ENCODE measurements at regions not wholly inside any gene's neighbourhood (a gene's known extent, or its start where the extent isn't known, plus 50 kb on each side); places are given as distances from the start of the nearest gene placed in this dataset.
"Not testable (repeated sequence)": the region's sequence is repeated elsewhere in the genome, so short reads cannot be mapped to it uniquely, and the experiment has no call there.

DNA sequence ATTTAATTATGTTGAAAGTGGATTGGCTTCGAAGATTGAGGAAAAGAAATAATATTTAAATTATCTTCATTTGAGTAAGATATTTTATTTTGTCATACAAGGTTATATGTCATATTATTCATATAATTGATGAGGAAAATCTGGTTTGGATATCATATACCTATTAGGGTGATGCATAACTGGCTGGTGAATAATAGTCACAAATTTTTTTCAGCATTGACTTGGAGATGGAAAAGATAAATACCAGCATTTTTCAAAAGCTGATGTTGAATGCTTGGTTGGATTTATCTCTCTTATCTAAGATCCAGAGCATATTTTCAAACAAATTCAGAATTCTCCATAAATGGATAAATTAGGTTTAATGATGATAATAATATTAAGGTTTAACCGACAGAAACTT, 93.5 kb upstream of the SLIT2 start:
- ATAC-seq (no peak), DNase-seq (no peak)
- H3K4me3 Mint-ChIP-seq: no peak overlapping the region
- no peaks in the 10 kb centered on the region for H3K4me1 Mint-ChIP-seq
- H3K9me3 Mint-ChIP-seq: peaks cover 6% of the 10 kb centered on the region
- no peaks in the 10 kb centered on the region for H3K36me3 Mint-ChIP-seq (ENCODE audit: low read depth)
- no peak overlapping the region for H3K27ac Mint-ChIP-seq
- no peaks in the 10 kb centered on the region for H3K27me3 Mint-ChIP-seq

DNA sequence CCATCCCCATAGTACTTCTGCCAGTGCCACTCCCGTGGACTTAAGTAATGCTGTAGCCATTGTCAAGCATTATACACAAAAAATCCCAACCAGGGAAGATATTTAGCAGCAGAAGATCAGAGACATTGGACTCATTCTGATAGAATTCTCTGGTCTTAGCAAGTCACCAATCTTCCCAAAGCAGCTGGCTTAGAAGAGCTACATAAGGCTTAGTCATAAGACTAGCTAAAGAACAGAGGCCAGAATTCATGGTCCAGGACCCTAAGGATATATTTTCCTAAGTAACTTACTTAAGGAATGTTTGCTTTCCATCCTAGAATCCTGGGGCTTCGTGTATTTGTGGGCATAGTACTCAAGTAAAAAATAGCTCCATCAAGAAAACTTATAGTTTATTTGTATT, 100.3 kb upstream of the SLIT2 start:
- H3K4me3 Mint-ChIP-seq: no peak overlapping the region

DNA sequence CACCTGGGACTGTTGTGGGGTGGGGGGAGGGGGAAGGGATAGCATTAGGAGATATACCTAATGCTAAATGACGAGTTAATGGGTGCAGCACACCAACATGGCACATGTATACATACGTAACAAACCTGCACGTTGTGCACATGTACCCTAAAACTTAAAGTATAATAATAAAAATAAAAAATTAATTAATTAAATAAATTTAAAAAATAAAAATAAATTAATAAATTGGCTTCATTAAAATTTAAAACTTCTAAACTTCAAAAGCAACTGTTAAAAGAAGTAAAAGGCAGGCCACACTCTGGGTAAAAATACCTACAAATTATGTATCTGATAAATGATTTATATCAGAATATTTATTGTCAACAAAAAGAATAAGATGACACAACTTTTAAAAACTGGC, 102.6 kb upstream of the SLIT2 start:
- not testable (repeated sequence) for H3K4me1 Mint-ChIP-seq; H3K36me3 Mint-ChIP-seq (ENCODE audit: low read depth); H3K27ac Mint-ChIP-seq; H3K27me3 Mint-ChIP-seq; H3K4me3 Mint-ChIP-seq; DNase-seq; ATAC-seq
- peaks cover 26% of the 10 kb centered on the region for H3K9me3 Mint-ChIP-seq

More for the DNA sequence above, 100.3 kb upstream of the SLIT2 start:
- H3K27ac Mint-ChIP-seq: no peak overlapping the region
- H3K4me1 Mint-ChIP-seq: no peaks in the 10 kb centered on the region
- DNase-seq (no peak), ATAC-seq (no peak)
- H3K9me3 Mint-ChIP-seq: peaks cover 9% of the 10 kb centered on the region
- no peaks in the 10 kb centered on the region for H3K36me3 Mint-ChIP-seq (ENCODE audit: low read depth)
- H3K27me3 Mint-ChIP-seq: no peaks in the 10 kb centered on the region

DNA sequence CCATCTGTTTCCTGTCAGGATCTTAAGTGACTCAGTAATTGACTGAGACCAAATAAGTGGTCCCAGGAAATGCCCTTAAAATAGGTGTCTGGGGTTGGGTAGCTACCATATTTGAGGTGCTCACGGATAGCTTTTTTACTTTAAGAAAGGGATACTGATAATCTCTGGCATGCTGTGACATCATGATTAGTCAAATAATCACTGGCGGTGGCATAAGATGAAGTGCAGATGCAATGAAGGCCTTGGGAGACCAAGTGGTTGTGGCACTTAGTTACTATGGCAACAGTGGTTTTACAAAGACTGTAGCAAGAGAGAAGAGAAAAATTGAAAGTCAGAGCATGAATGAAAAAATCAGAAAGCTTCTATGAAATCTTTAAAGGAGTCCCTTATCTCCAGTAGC, 114.5 kb upstream of the SLIT2 start:
- Mint-ChIP-seq H3K4me1 (no peaks in the 10 kb centered on the region), H3K27me3 (no peaks in the 10 kb centered on the region), H3K36me3 (ENCODE audit: low read depth) (no peaks in the 10 kb centered on the region), H3K4me3 (no peak overlapping the region), H3K9me3 (peaks cover 22% of the 10 kb centered on the region), H3K27ac (no peak overlapping the region)
- ATAC-seq (no peak), DNase-seq (no peak)

DNA sequence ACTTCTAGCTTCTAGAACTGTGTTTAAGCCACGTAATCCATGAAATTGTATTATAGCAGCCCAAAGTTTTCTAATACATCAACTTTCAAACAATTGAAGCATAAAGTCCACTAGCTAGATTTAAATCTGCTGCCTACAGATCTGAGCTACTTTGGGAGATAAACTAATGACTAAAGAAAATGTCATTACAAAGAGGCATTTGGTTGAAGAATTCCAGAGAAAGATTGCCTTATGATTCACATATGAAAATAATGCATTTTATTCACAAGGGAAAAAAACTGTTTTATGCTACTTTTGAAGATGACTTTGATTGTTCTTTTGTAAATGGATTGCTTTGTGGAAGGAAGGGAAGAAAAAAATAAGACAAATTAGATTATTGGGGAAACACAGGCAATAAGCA, 124.1 kb upstream of the SLIT2 start:
- no peaks in the 10 kb centered on the region for H3K27me3 Mint-ChIP-seq
- DNase-seq: no peak
- no peaks in the 10 kb centered on the region for H3K36me3 Mint-ChIP-seq (ENCODE audit: low read depth)

DNA sequence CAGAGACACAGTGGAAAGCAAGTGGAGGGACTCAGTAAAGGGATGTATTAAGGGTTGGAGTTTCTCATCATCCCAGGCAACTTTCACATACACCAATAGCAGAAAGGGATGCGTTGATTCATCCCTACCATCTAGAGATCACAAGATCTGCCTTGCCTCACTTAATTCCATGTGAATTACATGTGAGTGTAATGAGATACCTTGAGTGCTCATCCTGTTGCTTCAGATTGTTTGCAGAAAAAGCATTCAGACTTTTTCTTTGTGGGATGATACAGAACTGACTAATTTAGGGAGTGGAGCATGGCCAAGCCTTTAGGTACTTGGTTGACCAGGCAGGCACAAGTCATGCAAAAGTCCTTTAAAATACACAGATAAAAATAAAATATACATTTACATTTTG, 124.8 kb upstream of the SLIT2 start:
- Mint-ChIP-seq H3K27me3 (no peaks in the 10 kb centered on the region), H3K9me3 (no peaks in the 10 kb centered on the region), H3K4me3 (no peak overlapping the region), H3K27ac (no peak overlapping the region), H3K4me1 (no peaks in the 10 kb centered on the region), H3K36me3 (ENCODE audit: low read depth) (no peaks in the 10 kb centered on the region)
- ATAC-seq: no peak
- no peak for DNase-seq

More for the DNA sequence above, 124.1 kb upstream of the SLIT2 start:
- no peak for ATAC-seq
- no peak overlapping the region for H3K4me3 Mint-ChIP-seq
- no peak overlapping the region for H3K27ac Mint-ChIP-seq
- no peaks in the 10 kb centered on the region for H3K9me3 Mint-ChIP-seq
- no peaks in the 10 kb centered on the region for H3K4me1 Mint-ChIP-seq

DNA sequence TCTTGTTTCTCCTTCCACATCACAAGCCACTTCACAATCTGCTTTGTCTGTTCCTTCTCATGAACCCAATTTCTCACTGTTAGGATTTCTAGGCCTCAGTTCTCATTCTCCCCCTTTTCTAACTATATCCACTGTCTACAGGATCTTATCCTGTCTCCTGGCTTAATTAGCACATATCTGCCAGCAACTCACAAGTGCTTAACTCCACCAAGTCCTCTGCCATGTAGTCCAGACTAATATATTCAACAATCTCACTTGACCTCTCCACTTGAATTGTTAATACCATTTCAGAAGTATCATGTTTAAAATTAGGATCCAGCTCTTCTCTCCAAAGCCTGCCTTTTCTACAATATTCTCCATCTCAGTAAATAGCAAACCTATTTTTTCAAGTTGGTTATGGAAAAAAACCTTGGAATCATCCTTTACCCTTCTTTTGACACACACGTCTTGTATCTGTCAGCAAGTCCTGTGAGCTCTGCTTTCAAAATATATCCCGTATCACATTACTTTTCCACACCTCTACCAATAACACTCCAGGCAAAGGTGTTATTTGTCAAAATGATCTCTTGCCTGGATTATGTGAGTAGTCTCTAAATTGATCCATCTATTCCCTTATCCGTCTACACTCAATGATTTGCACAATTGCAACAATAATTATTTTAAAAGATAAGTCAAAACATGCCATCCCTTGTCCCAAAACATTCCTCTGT, 127.2 kb upstream of the SLIT2 start:
- ATAC-seq (no peak), DNase-seq (no peak)
- Mint-ChIP-seq H3K27me3 (no peaks in the 10 kb centered on the region), H3K9me3 (no peaks in the 10 kb centered on the region), H3K4me1 (no peaks in the 10 kb centered on the region), H3K36me3 (ENCODE audit: low read depth) (no peaks in the 10 kb centered on the region), H3K27ac (no peak overlapping the region), H3K4me3 (no peak overlapping the region)

DNA sequence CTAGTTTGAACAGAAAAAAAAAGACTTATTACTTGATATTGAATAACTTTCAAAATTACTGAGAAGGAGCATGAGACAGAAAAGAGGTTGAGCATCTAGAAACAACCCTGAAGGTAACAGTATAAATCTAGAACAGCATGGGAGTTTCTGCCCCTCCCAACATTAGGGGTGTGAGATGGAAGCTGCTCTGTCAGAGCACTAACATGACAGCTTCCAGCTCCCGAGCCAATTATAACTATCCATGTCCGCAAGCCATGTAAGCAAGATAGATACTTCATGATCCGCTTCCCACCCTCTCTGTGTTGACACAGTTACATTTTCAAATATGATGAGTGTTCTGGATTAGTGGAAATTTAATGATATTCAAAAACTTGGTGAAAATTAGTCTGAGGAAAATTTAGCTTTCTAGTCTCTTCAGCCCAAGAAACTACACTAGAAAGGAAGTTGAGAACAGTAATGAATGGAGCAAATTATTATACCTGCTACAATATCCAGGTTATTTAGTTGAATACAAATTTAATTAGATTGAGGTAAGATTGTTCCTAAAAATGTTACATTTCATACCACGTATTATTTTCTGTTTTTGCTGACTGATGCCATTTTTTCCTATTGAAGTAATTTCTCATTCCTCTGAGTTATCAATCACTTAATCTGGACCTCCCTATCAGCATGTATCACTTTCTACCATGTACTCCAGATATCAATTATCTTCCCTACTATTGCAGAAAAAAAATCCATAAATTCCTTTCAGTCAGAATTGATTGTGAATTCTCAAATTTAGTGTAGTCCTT, 129.3 kb upstream of the SLIT2 start:
- H3K36me3 Mint-ChIP-seq (ENCODE audit: low read depth): no peaks in the 10 kb centered on the region
- no peak overlapping the region for H3K4me3 Mint-ChIP-seq
- no peak for DNase-seq
- no peak overlapping the region for H3K27ac Mint-ChIP-seq
- H3K27me3 Mint-ChIP-seq: no peaks in the 10 kb centered on the region
- no peaks in the 10 kb centered on the region for H3K4me1 Mint-ChIP-seq
- peaks cover 6% of the 10 kb centered on the region for H3K9me3 Mint-ChIP-seq
- no peak for ATAC-seq

DNA sequence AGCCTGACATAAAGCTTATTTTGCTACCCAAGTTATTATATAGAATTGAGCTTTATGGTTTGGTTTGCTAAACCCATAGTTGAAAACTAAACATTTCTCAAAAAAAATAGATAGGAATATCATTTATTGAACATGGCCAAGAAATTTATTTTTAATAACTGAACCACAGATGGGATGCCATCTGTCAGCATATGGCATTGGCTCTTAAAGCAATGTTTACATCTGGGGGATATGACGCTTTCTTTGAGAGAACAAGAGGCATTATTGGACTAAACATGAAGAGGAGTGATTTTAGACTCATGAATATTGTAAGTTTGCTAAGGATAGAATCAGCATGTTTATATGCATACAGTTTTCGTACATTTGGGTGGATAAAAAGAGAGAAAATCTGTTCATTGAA, 132.6 kb upstream of the SLIT2 start:
- Mint-ChIP-seq H3K27me3 (no peaks in the 10 kb centered on the region), H3K27ac (no peak overlapping the region), H3K4me1 (no peaks in the 10 kb centered on the region), H3K9me3 (peaks cover 11% of the 10 kb centered on the region), H3K36me3 (ENCODE audit: low read depth) (peaks cover under 1% of the 10 kb centered on the region), H3K4me3 (no peak overlapping the region)
- DNase-seq (no peak), ATAC-seq (no peak)

DNA sequence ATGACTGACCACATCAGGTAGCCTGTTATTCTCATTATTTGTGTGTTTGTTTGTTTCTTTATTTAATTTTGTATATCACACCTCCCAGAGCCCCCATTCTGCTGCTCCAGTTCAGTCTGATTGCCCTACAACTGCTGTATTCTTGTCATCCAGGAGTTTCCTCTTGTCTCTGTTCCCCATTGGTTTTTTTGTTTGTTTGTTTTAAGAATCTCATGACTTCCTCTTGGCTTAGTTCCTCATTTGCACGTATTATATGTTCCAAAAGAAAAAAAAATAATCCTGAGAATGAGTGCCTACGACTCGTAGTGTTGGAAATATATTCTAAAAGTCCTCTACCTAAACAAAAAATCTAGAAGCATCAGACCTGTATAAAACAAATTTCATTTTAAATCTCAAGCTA, 142.3 kb upstream of the SLIT2 start:
- ATAC-seq: no peak
- peaks cover 2% of the 10 kb centered on the region for H3K36me3 Mint-ChIP-seq (ENCODE audit: low read depth)
- DNase-seq: no peak
- no peaks in the 10 kb centered on the region for H3K4me1 Mint-ChIP-seq
- H3K27ac Mint-ChIP-seq: no peak overlapping the region
- no peak overlapping the region for H3K4me3 Mint-ChIP-seq
- no peaks in the 10 kb centered on the region for H3K27me3 Mint-ChIP-seq
- H3K9me3 Mint-ChIP-seq: peaks cover 23% of the 10 kb centered on the region

DNA sequence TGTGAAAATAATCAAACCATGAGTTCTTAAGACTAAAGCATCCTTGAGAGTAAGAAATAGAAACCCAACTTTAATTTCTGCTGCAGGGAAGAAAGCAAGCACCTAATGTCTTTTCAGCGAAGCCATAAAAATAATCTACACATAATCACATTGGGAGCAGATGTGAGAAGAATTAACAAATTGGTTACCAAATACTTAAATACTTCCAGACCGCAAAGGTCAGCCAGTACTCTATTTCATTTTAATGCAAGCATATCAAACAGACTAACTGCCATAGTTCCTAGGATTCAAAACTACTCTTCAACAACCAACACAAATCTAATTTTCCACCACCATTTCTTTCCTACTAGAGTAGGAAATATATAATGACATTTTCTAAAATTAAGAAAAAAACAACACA, 144.8 kb upstream of the SLIT2 start:
- Mint-ChIP-seq H3K27me3 (no peaks in the 10 kb centered on the region), H3K4me1 (no peaks in the 10 kb centered on the region), H3K9me3 (peaks cover 25% of the 10 kb centered on the region), H3K27ac (no peak overlapping the region), H3K4me3 (no peak overlapping the region), H3K36me3 (ENCODE audit: low read depth) (no peaks in the 10 kb centered on the region)
- ATAC-seq: no peak
- no peak for DNase-seq

DNA sequence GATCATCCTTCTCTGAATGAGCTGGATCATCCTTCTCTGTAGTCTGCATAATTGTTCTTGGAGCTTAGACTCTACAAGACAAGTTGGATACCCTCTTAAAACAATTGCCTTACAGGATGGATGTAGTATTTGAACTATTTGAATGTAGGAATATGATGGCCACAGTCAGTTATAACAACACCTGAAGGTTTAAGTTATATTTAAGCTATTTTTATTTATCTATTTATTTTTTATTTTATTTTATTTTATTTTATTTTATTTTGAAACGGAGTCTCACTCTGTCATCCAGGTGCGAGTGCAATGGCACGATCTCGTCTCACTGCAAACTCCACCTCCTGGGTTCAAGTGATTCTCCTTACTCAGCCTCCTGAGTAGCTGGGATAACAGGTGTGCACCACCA, 149.9 kb upstream of the SLIT2 start:
- no peak for DNase-seq
- Mint-ChIP-seq H3K4me3 (no peak overlapping the region), H3K27me3 (no peaks in the 10 kb centered on the region), H3K4me1 (no peaks in the 10 kb centered on the region), H3K27ac (no peak overlapping the region), H3K36me3 (ENCODE audit: low read depth) (no peaks in the 10 kb centered on the region), H3K9me3 (peaks cover 27% of the 10 kb centered on the region)
- no peak for ATAC-seq

DNA sequence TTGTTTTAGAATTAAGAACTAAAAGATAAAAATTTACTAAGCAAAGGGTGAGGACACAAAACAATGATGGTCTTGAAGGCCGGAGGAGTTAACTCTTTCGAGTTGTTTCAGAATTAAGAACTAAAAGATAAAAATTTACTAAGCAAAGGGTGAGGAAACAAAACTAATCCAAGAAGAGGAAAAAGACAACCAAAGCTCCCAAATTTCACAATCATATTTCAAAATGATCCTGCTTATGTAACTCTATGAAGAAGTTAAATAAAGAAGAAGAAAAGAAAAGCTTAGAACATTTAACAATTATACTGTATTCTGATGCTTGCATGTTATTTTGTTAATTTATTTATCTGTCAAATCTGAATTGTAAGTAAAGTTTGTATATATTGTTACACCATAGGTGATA, 154.8 kb upstream of the SLIT2 start:
- peaks cover 14% of the 10 kb centered on the region for H3K9me3 Mint-ChIP-seq
- no peak overlapping the region for H3K27ac Mint-ChIP-seq
- H3K36me3 Mint-ChIP-seq (ENCODE audit: low read depth): no peaks in the 10 kb centered on the region
- H3K4me3 Mint-ChIP-seq: no peak overlapping the region
- no peak for DNase-seq
- H3K27me3 Mint-ChIP-seq: no peaks in the 10 kb centered on the region
- ATAC-seq: no peak
- H3K4me1 Mint-ChIP-seq: no peaks in the 10 kb centered on the region

DNA sequence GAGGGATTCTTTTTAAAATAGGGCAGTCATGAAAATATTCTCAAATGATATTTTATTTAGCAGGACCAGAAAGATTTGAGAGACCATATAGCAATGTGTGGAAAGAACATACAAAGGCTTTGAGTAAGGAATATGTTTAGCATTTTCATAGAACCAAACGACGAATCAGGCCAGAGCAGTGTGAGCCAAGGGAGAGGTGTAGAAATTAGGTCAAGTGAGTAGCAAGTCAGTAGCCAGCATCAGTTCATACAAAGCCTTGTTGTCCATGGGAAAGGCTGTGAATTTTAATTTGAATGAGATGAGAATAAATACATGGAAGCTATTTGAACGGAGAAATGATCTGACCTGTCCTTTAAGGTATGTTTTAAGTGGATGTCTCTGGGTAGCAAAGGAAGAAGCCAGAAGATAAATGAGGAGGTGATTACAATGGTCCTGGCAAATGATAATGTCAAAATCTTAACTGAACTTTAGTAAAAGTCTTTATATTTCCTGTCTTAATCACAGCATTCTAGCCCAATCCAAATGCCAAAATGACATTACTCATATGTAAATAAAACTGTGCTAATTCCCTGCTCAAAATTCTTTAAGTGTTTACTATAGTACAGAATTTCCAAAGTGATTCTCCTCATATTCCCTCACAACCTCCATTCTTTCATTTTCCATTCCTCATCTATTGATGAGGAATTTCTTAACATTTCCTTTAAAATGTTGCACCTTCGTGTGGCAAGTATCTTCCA, 155.7 kb upstream of the SLIT2 start:
- Mint-ChIP-seq H3K27ac (no peak overlapping the region), H3K36me3 (ENCODE audit: low read depth) (no peaks in the 10 kb centered on the region), H3K27me3 (no peaks in the 10 kb centered on the region), H3K4me1 (no peaks in the 10 kb centered on the region), H3K4me3 (no peak overlapping the region), H3K9me3 (peaks cover 9% of the 10 kb centered on the region)
- ATAC-seq (no peak), DNase-seq (no peak)

DNA sequence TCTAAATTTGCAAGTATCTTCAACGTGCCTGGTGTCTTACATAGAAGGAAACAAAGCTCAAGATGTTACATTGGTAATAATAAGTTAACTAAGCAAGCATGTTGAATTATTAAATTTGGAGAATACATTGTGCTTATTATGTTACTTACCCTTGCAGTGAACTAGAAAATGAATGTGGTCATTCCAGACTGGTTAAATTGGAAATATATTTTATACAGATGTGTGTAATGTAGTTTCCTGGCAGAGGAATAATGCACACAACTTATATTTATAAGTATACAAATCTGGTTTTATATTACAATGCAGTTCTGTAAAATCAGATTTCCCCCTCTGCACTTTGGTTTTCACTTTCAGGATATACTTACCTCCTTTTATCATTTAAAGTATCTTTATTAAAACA, 159.9 kb upstream of the SLIT2 start:
- no peaks in the 10 kb centered on the region for H3K4me1 Mint-ChIP-seq
- no peak overlapping the region for H3K27ac Mint-ChIP-seq
- DNase-seq: no peak
- H3K9me3 Mint-ChIP-seq: no peaks in the 10 kb centered on the region
- no peaks in the 10 kb centered on the region for H3K36me3 Mint-ChIP-seq (ENCODE audit: low read depth)
- no peak overlapping the region for H3K4me3 Mint-ChIP-seq
- no peak for ATAC-seq
- H3K27me3 Mint-ChIP-seq: no peaks in the 10 kb centered on the region

Measured in activated naive CD8-positive, alpha-beta T cell treated with anti-CD3 and anti-CD28 coated beads, Interleukin-2, amount 50 U/mL, for 24 hours (primary cell).